SK-N-SH treated with all-trans-retinoic acid at 6 μM for 48 hours (cell line): ENCODE measurements at regions not wholly inside any gene's neighbourhood (a gene's known extent, or its start where the extent isn't known, plus 50 kb on each side); places are given as distances from the start of the nearest gene placed in this dataset.
"Not testable (repeated sequence)": the region's sequence is repeated elsewhere in the genome, so short reads cannot be mapped to it uniquely, and the experiment has no call there.

Source experiments
- ARNTL ChIP-seq: fragments of 450-650 bp; formaldehyde crosslinking; IDR thresholded peaks from 2 replicates; pipeline ENCODE4 v1.5.0; 2020; ENCODE audit warnings: low read depth, mild to moderate bottlenecking, moderate library complexity, borderline replicate concordance
- CSDC2 ChIP-seq: fragments of 250-450 bp; sonication (Bioruptor Pico); IDR thresholded peaks from 2 replicates; pipeline ENCODE4 v1.5.0; 2020; ENCODE audit warnings: mild to moderate bottlenecking, moderate library complexity
- GLIS3 ChIP-seq: fragments of 250-450 bp; sonication (Bioruptor Pico); IDR thresholded peaks from 2 replicates; pipeline ENCODE4 v1.5.0; 2020; ENCODE audit warnings: mild to moderate bottlenecking, moderate library complexity
- PATZ1 ChIP-seq: fragments of 250-450 bp; sonication (Bioruptor Pico); IDR thresholded peaks from 2 replicates; pipeline ENCODE4 v1.8.0; 2020; ENCODE audit warnings: mild to moderate bottlenecking, moderate library complexity, borderline replicate concordance
- PPARA ChIP-seq: fragments of 250-450 bp; sonication (Bioruptor Pico); IDR thresholded peaks from 2 replicates; pipeline ENCODE4 v1.5.0; 2020; ENCODE audit warnings: mild to moderate bottlenecking, borderline replicate concordance
- TCF4 ChIP-seq: fragments of 250-450 bp; sonication (Bioruptor Pico); IDR thresholded peaks from 2 replicates; pipeline ENCODE4 v1.8.0; 2021; ENCODE audit warnings: mild to moderate bottlenecking, moderate library complexity, borderline replicate concordance
- ZFP3 ChIP-seq: fragments of 250-450 bp; sonication (Bioruptor Pico); IDR thresholded peaks from 2 replicates; pipeline ENCODE4 v1.5.0; 2020; ENCODE audit warnings: mild to moderate bottlenecking, moderate library complexity
- ZFP30 ChIP-seq: fragments of 450-650 bp; formaldehyde crosslinking; IDR thresholded peaks from 2 replicates; pipeline ENCODE4 v1.5.0; 2022; ENCODE audit warnings: mild to moderate bottlenecking, moderate library complexity
- ZNF565 ChIP-seq: fragments of 450-650 bp; formaldehyde crosslinking; conservative IDR thresholded peaks from 2 replicates; pipeline ENCODE4 v1.5.0; 2020; ENCODE audit warnings: low read depth, mild to moderate bottlenecking, moderate library complexity
- TF ChIP-seq, protein P1 (sequence below): fragments of 250-450 bp; sonication (Bioruptor Pico); IDR thresholded peaks from 2 replicates; pipeline ENCODE4 v1.5.0; 2020; ENCODE audit warnings: mild to moderate bottlenecking, moderate library complexity

- not testable (repeated sequence) for TF ChIP-seq CSDC2 (CRISPR knock-in tag); TCF4 (CRISPR knock-in tag); ZFP30 (CRISPR knock-in tag); ZNF565 (CRISPR knock-in tag); ZFP3; ARNTL; PPARA (CRISPR knock-in tag); GLIS3; PATZ1
- TF ChIP-seq, protein P1, sequence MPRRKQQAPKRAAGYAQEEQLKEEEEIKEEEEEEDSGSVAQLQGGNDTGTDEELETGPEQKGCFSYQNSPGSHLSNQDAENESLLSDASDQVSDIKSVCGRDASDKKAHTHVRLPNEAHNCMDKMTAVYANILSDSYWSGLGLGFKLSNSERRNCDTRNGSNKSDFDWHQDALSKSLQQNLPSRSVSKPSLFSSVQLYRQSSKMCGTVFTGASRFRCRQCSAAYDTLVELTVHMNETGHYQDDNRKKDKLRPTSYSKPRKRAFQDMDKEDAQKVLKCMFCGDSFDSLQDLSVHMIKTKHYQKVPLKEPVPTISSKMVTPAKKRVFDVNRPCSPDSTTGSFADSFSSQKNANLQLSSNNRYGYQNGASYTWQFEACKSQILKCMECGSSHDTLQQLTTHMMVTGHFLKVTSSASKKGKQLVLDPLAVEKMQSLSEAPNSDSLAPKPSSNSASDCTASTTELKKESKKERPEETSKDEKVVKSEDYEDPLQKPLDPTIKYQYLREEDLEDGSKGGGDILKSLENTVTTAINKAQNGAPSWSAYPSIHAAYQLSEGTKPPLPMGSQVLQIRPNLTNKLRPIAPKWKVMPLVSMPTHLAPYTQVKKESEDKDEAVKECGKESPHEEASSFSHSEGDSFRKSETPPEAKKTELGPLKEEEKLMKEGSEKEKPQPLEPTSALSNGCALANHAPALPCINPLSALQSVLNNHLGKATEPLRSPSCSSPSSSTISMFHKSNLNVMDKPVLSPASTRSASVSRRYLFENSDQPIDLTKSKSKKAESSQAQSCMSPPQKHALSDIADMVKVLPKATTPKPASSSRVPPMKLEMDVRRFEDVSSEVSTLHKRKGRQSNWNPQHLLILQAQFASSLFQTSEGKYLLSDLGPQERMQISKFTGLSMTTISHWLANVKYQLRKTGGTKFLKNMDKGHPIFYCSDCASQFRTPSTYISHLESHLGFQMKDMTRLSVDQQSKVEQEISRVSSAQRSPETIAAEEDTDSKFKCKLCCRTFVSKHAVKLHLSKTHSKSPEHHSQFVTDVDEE (CRISPR knock-in tag) = not testable (repeated sequence)
Observed at GRCh38 chr4:1581164-1581894, 102.8 kb downstream of the FAM53A start.
